ENCODE measurements at regions not wholly inside any gene's neighbourhood (a gene's known extent, or its start where the extent isn't known, plus 50 kb on each side); places are given as distances from the start of the nearest gene placed in this dataset.

GRCh38 chr5:96595300-96596090 lies 66.7 kb upstream of the CAST start:
- DNase-seq = no peak

- DNase-seq = no peak
These were observed 64.6 kb upstream of the CAST start for GRCh38 chr5:96597438-96598020.

- no peak for DNase-seq
These were observed 61.0 kb upstream of the CAST start for GRCh38 chr5:96601200-96601599.

GRCh38 chr5:96601715-96602244 lies 60.4 kb upstream of the CAST start:
- peak; percentile 24 for DNase-seq

- no peak for DNase-seq
These were observed 59.4 kb upstream of the CAST start for GRCh38 chr5:96602776-96603175.

GRCh38 chr5:96605144-96605837 lies 56.9 kb upstream of the CAST start:
- DNase-seq = no peak

GRCh38 chr5:96609369-96609768 lies 52.8 kb upstream of the CAST start:
- no peak for DNase-seq

- DNase-seq = no peak
These were observed 51.4 kb upstream of the CAST start for GRCh38 chr5:96610747-96611146.

- no peak for DNase-seq
These were observed 50.2 kb upstream of the CAST start for GRCh38 chr5:96611946-96612345.

All from NCI-H187 treated with DMSO at 0.1 percent for 48 hours (cell line).